ENCODE measurements at regions not wholly inside any gene's neighbourhood (a gene's known extent, or its start where the extent isn't known, plus 50 kb on each side); places are given as distances from the start of the nearest gene placed in this dataset.

DNA sequence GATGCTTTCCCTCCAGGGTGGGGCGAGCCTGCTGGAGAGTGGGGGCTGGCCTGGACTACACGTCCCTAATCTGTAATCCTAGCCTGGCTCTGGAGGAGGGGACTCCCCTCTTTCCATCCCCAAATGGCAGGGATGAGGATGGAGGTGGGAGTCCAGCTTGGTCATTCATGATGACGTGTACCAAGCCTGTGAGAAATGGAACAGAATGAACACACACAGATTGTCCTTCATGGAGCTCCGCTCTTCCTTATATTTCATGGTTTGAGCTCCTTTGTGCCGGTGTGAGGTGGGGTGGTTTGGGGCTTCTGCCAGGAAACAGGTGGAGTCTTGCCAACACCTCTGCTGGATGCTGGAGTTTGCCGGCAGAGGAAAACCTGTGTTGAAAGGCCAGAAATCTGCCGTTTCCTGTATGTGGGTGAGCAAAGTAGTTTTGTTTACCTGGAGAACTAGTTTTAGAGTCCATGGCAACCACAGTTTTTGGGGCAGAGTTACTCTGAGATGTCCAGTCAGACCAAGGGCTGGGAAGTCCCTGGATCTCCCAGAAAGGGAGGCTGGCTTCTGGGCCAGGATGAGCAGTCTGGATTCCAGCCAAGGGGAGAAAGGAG, 417.6 kb upstream of the MEX3C start:
- no peak for TF ChIP-seq POLR2A (IDR thresholded peaks at IDR 0.05; ENCODE audit: insufficient read depth in 1 of 2, low read depth in 2 of 2, low read length in 2 of 2)
- TF ChIP-seq ZUFSP (CRISPR knock-in tag; IDR thresholded peaks at IDR 0.05; ENCODE audit: borderline replicate concordance) = no peak

Data from HepG2 (cell line).